ENCODE measurements at regions not wholly inside any gene's neighbourhood (a gene's known extent, or its start where the extent isn't known, plus 50 kb on each side); places are given as distances from the start of the nearest gene placed in this dataset.

DNA sequence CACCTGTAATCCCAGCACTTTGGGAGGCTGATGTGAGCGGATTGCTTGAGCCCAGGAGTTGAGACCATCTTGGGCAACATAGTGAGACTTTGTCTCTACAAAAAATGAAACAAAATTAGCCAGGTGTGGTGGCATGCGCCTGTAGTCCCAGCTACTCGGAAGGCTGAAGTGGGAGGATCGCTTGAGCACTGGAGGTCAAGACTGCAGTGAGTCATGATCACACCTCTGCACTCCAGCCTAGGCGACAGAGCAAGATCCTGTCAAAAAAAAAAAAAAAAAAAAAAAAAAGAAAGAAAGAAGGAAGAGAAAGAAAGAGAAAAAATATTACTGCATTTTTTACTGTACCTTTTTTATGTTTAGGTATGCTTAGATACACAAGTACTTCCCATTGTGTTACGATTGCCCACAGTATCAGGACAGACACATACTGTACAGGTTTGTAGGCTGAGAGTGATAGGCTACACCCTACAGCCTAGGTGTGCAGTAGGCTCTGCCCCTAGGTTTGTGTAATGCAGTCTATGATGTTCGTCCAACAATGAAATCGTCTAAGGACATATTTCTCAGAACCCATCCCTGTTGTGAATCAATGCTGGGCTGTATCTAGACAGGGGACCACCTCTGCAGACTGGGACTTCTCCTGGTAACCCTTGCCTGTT lies 160.4 kb upstream of the PWP1 start:
- no peak for DNase-seq (ENCODE audit: low spot score)

DNA sequence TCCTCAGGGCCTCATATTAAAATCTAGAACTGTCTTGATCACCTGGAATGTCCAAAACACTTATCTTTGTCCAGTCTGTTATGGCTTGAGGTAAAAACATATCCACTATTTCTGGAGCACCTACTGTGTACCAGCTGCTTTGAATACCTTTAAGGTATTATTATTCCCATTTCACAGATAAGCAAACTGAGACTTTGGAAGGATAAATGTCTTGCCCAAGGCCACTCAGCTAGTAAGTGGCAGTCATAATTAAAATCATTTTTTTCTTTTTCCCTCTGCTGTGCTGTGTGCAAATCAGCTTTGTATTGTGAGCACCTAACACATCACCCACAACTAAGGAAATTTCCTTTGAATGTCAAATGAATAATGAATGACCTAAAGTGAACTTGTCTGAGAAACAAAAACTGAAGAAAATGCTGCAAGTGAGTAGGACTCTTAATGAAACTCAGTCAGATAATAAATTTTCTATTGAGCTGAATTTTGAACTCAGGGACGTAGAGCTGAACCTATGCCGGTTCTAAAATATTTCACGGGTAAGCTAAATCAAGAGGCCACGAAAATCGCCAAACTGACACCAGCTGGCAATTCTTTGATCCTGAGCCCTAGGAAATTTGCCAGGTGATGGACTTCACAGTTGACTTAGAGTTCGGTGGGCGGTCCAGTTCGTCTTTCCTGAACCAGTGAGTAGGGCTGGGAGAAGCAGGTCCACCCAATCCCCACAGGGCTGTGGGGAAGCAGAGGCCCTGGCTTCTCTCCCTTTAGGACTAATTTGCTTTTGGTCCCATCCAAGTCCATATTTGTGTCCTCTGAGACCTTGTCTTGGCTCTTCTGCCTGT lies 159.7 kb upstream of the PWP1 start:
- no peak for DNase-seq (ENCODE audit: low spot score)

DNA sequence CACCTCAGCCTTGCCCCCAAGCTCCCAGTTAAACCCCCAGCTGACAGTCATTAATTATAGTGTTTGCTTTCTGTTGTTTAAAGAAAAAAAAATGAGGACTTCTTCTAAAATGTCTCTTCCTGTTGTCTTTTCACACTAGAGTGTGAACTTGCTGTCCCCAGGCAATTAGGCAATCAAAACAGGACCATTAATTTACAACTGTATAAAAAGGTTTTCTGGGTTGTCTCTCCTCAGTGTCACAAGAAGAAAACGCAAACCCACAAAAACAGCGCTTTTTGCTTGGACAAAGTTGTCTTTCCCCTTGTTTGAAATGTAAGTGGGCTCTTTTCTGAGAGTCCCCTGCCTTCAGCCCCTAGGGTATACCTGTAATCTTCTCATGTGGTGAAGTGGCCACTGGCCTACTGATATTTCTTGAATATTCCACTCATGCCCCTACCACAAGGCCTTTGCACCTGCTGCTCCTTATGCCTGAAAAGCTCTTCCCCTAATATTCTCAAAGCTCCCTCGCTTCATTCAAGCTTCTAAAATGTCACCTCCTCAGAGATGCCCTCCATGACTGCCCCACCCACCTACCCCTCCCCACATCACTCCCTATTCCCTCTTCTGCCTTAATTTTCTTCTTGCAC lies 158.9 kb upstream of the PWP1 start:
- DNase-seq (ENCODE audit: low spot score): no peak

DNA sequence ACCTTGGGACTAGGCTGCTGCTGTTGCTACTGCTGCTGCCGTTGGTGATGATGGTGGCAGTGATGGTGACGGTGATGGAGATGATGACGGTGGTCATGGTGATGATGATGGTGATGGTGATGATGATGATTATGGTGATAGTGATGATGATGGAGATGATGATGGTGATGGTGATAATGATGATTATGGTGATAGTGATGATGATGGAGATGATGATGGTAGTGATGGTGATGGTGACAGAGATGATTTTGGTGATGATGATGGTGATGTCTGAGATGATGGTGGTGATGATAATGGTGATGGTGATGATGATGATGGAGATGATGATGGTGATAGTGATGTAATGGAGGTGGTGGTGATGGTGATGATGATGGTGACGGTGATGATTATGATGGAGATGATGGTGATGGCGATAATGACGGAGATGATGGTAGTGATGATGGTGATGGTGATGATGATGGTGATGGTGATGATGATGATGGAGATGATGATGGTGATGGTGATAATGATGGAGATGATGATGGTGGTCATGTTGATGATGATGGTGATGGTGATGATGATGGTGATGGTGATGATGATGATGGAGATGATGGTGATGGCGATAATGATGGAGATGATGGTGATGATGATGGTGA lies 156.8 kb upstream of the PWP1 start:
- DNase-seq (ENCODE audit: low spot score): no peak

DNA sequence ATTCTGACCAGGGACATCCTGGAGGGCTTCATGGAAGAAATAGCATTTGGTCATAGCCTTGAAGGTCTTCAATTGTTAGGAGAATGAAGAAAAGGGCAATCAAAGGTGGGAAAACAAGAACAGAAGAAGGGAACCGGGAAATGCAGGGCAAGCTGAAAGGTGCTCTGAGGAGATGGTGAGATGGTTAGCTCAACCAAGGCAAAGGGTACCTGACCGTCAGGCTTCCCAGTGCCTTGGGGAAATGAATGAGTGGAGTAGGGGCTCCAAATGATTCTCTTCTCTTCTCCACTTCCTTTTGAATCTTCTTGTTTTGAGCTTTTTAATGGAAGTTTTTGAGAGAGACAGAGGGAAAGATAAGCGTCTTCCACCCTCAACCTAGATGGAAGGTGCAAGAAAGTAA lies 155.6 kb upstream of the PWP1 start:
- DNase-seq (ENCODE audit: low spot score): no peak

DNA sequence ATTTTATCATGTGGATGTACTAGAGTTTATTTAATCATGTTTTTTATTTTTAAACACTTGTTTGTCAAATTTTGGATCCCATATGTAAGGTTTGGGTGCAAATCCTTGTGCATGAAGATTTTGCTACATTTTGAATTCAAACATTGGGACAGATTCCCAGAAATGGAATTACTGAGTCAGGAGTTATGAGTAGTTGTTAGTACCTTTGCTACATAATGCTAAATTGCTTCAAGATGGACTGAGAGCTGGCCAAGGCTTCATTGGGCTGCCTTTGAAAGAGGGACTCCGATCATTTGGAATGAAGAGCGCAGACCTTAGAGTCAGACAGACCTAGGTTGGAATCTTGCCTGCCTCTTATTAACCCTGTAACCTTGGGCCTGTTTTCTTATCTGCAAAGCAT lies 154.9 kb upstream of the PWP1 start:
- DNase-seq (ENCODE audit: low spot score): peak; percentile 59

DNA sequence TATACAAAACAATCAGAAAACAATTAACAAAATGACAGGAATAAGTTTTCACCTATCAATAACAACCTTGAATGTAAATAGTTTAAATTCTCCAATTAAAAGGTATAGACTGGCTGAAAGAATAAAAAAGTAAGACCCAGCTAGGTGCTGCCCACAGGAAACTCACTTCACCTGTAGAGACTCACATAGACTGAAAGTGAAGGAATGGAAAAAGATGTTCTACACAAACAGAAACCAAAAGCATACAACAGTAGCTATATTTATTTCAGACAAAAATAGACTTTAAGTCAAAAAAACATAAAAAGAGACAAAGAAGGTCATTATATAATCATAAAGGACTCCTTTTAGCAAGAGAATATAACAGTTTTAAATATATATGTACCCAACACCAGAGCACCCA lies 152.4 kb upstream of the PWP1 start:
- DNase-seq (ENCODE audit: low spot score): no peak

DNA sequence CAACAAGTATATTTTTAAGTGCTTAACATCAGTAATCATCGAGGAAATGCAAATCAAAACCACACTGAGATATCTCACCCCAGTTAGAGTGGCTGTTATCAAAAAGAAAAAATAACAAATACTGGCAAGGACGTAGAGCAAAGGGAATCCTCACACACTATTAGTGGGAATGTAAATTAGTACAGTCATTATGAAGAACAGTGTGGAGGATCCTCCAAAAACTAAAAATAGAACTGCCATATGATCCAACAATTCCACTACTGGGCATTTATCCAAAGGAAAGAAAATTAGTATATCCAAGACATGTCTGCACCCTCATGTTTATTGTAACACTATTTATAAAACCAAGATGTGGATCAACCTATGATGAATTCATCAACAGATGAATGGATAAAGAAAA lies 149.0 kb upstream of the PWP1 start:
- no peak for DNase-seq (ENCODE audit: low spot score)

DNA sequence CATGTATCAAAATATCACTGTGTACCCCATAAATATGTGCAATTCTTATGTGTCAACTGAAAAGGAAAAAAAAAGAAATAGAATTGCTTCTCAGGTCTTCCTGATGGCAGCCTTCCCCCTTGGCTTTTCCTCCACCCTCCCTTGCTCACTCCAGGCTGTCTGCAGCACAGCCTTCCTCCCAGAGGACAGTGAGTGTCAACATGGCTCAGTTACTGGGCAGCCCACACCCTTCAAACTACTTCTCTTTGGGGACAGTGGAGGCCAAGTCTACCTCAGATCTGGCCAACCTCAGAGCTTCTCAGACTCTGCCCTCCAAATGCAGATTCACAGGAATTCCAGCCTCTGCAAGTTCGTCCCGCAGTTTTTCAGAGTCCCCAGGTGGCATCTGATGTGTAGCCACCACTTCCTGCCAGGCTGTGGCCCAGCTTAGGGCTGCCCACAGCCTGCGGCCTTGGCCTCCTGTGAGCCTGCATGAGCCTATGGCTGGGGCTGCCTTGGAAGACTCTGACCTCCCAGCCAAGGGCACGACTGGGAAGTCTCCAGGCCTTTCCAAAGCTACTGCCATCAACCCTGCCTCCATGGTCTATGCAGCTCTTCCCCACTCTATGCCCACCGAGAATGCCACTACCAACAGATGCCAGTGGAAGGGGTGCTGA lies 148.0 kb upstream of the PWP1 start:
- peak; percentile 29 for DNase-seq (ENCODE audit: low spot score)

DNA sequence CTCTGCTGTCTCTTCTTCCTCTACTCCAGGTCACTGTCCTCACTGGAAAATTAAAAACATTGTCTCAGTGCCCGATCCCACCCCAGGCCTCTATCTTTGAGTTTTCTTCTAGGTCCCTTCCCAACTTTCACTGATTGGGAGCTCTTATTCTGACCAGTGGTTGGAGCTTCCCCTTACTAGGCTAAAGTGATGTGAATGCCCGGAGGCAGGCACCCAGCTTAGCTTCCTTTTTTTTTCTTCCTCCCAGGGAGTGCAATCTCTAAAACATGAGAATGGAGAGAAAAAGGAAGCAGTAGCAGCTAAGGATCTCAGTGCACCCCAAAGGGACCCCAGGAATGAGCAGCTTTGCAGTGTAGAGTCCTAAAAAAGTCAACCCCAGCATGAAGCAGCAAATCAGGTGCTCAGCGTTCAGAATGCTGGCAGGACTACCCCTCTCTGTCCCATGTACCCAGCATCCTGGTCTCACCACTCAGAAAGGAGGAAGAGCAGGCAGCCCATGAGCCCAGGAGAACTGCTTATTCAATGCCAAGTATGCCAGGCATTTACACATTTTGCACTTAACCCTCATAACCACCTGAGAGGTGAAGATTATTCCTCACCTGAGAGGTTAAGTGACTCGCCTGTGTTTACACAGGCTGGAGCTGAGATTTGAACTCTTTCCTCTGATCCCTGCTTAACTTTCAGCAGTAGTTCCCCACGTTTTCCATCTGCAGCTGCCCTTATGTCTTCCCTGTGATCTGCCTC lies 146.2 kb upstream of the PWP1 start:
- no peak for DNase-seq (ENCODE audit: low spot score)

DNA sequence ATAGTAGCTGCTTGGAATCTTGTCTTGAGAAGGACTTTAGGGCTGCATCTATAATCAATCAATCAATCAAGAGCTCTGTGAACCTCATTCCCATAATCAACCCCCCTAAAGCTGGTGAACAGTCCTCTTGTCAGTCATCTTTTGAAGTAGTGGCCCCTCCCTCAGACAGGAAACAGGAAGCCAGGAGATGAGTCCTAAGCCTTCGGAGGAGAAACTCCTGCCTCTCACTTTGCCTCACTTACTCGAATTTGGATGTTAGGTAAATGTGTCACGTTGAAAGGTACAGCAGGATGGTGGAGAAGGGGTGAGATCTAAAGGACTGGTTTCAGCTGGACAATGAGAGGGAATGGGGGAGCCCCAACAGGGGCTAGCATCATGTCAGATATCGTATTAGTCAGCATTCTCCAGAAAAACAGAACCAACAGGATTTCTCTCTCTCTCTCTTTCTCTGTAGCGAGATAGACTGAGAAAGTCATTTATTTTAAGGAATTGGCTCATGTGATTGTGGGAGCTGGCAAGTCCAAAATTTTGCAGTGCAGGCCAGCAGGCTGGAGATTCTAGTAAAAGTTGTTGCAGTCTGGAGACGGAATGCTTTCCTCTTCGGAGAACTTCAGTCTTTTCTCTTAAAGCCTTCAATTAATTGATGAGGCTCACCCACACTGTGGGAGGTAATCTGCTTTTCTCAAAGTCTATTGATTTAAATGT lies 144.4 kb upstream of the PWP1 start:
- DNase-seq (ENCODE audit: low spot score): no peak

DNA sequence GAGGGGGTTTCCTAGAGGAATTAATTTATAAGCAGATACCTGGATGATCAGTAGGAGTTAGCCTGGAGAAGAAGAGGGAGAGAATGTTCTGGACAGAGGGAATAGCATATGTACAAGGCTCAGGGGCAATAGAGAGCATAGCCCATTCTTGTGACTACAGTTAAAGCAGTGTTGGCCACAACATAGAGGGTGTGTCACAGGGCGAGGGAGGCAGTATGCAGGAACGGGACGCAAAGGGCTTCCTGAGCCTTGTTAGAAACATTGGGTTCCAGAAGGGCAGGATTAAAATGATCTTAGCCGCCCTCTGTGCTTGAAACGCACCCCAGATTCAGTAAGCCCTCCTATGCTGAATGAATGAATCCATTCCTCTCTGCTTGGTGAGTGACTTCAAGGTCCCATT lies 142.2 kb upstream of the PWP1 start:
- DNase-seq (ENCODE audit: low spot score): no peak

DNA sequence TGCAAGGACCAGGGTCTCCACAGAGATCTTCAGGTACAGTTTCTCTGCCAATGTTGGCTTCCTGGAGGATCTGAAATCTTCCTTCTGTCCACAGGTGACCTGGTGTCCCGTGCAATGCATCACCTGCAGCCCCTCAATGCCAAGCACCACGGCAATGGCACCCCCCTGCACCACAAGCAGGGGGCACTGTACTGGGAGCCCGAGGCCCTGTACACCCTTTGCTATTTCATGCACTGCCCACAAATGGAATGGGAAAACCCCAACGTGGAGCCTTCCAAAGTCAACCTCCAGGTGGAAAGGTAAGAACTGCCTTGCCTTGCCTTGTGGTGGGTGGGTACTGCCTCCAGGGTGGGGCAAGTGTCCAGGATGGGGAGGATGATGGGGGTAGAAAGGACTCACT lies 141.8 kb upstream of the PWP1 start:
- no peak for DNase-seq (ENCODE audit: low spot score)

DNA sequence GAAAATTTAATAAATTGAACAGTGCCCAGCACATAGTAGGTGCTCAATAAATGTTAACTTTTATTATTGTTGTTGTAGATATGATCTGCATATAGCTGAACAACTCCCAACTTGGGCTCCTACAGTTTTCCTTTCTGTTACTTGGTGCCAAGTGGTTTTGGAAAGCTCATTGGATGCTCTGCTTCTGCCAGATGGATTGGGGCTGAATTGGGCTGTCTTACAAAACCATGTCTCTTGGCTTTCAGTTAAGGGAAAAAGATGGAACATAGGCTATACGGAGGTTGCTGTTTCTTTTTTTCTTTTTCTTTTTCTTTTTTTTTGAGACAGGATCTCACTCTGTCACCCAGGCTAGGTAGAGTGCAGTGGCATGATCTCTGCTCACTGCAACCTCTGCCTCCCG lies 140.7 kb upstream of the PWP1 start:
- DNase-seq (ENCODE audit: low spot score): peak; percentile 56

DNA sequence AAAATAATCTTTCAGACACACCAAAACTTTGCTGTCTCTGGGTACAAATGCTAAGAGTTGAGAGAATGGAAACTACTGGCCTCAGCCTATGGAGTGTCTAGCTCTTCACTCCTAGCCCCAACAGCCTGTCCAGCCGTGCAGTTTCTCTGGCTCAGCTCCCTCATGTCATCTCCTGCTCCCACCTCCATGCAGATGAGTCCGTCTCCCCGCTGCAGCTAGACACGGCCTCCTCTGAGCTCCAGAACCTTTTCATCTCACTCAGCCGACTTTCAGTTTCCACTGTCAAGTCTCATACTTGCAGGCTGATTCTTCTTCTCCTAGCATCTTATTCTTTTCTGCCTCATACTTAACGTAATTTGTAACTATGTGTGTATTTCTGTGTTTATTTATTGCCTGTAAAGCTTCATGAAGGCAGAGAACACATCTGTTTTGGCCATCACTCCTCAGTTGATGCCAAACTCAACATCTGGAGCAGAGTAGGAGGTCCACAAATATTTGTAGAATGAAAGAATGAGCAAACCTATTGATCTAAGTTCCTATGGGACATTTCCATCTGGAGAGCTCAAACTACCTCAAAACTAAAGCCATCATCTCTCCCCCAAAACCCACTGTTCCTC lies 139.8 kb upstream of the PWP1 start:
- DNase-seq (ENCODE audit: low spot score): peak; percentile 59

DNA sequence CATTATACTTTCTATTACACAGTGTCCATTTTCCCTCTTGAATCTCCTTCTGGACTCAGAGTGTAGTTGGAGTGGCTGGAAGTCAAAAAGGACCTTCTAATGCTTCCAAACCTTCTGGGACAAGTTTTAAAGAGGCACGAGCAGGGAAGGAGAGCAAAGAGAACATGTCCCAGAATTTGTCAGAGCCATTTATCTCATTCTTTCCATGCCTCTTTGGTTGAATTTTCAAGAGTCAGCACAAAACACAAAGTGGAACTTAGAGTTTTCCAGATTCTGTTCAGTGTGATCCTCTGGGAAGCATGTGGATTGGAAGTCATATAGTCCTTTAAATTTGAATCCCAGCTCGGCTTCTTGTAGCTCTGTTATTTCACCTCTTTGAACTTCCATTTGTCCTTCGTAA lies 138.2 kb upstream of the PWP1 start:
- no peak for DNase-seq (ENCODE audit: low spot score)

DNA sequence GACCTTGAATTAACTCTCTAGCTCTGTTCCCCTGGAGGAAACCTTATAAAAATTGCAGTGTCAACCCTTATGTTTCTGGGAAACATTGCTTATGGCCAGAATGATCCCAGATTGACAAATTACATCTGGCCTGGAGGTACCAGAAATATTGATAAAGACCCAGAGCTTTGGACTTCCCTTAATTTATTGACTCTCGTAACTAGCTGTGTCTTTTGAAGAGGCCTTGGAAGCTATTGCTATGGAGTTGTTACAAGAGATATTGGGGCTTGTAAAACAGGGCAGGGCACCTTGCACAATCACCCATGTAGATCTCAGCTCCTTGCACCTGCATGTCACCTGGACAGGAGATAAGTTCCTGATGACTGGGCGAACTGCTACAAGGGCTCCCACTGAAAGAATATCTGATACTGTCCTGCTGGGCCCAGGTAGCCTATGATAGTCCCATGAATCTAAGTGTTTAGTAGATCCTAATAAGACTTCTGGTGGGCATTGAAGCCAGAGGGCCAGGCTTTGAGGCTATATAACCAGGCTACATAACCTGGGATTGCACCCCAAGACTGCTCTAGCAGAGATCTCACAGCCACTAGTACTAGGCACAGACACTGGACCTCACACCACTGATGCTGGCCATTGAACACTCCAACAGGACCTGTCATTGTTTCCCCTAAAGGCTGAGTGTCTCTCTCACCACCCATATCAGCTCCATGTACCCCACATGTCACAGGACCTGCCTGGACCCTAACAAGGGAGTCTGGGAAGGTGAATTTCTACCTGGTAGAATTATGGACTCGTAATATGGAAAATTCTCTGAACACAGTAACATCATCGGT lies 135.7 kb upstream of the PWP1 start:
- DNase-seq (ENCODE audit: low spot score): no peak

DNA sequence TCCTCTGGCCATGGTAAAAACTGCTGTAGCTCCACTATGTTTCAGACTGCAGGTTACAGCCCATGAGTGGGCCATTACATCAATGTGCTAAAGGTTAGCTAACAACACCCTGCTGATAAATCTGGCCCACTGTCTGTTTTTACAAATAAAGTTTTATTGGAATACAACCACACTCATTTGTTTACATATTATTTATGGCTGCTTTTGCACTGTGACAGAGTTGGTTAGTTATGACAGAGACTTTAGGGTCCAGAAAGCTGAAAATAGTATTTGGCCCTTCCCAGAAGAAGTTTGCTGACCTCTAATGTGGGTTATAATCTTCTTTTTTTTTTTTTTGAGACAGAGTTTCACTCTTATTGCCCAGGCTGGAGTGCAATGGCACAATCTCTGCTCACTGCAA lies 134.2 kb upstream of the PWP1 start:
- DNase-seq (ENCODE audit: low spot score): no peak

DNA sequence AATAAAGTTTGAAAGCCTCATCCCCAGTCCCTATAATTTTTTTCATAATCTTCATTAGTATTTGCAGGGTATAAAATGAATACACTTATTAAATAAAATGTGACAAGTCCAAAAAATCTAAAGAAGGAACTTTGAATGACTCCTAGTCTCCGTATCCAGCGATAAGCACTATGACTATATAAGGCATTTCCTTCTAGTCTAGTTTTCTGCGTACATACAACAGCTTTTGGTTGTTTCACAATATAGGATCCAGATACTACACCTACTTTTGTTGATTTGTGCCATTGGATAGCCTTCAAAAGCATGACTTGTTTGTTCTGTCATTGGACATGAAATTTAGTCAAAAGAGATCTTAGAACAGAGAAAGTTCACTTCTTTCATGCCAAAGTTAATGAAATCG lies 133.3 kb upstream of the PWP1 start:
- no peak for DNase-seq (ENCODE audit: low spot score)
